ENCODE measurements at regions not wholly inside any gene's neighbourhood (a gene's known extent, or its start where the extent isn't known, plus 50 kb on each side); places are given as distances from the start of the nearest gene placed in this dataset.

DNA sequence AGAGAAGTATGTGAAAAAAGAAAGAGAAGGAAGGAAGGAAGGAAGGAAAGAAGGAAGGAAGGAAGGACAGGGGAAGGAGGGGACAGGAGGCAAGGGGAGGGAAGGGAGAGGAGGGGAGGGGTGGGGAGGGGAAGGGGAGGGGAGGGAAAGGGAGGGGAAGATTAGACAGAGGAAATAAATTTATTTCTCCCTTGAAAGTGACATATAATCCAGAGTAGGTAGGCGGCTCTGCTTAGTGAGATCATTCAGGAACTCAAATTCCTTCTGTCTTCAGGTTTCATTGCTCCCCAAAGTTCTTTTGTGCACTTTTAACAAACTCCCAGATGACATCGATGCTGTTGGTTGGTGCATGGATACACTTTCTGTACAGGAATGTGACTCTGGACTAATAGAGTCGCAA lies 594.7 kb upstream of the STEAP1 start:
- POLR2A ChIA-PET = no interaction called here
- intact Hi-C loops (cut with micrococcal nuclease) = no loop called here
- no peaks in the 10 kb centered on the region for H3K36me3 Mint-ChIP-seq (ENCODE audit: insufficient read depth, unreplicated experiment)
- H3K4me1 Mint-ChIP-seq (ENCODE audit: insufficient read depth, unreplicated experiment) = no peaks in the 10 kb centered on the region
- BruUV-seq (replicated peaks) = no TSS peak
- no peak overlapping the region for H3K4me3 Mint-ChIP-seq (ENCODE audit: unreplicated experiment)
- H3K27me3 Mint-ChIP-seq (ENCODE audit: insufficient read depth, unreplicated experiment) = peaks cover 19% of the 10 kb centered on the region
- no peak for DNase-seq (ENCODE audit: unreplicated experiment)
- H3K9me3 Mint-ChIP-seq (ENCODE audit: unreplicated experiment) = peaks cover 10% of the 10 kb centered on the region
- TF ChIP-seq, protein P1, sequence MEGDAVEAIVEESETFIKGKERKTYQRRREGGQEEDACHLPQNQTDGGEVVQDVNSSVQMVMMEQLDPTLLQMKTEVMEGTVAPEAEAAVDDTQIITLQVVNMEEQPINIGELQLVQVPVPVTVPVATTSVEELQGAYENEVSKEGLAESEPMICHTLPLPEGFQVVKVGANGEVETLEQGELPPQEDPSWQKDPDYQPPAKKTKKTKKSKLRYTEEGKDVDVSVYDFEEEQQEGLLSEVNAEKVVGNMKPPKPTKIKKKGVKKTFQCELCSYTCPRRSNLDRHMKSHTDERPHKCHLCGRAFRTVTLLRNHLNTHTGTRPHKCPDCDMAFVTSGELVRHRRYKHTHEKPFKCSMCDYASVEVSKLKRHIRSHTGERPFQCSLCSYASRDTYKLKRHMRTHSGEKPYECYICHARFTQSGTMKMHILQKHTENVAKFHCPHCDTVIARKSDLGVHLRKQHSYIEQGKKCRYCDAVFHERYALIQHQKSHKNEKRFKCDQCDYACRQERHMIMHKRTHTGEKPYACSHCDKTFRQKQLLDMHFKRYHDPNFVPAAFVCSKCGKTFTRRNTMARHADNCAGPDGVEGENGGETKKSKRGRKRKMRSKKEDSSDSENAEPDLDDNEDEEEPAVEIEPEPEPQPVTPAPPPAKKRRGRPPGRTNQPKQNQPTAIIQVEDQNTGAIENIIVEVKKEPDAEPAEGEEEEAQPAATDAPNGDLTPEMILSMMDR (IDR thresholded peaks at IDR 0.05; ENCODE audit: unreplicated experiment) = no peak
- CTCF ChIA-PET = no interaction called here
- H3K27ac Mint-ChIP-seq (ENCODE audit: low read depth, unreplicated experiment) = no peak overlapping the region

DNA sequence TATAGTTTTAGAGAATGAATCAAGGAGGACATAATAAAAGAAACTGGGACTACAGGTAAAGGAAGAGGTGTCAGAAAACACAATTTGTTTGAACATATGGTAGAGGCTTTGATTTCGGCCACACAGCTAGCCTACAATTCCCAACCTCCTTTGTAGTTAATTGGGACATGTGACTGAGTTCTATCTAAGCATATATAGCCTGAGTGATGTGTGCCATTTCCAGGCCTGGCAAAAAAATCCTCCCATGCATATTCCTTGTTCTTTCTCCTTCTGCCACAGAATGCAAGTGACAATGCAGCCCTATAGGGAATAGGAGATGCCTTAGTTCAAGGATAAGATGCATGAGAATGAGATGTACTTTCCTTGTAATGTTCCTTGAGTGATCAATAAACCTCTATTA lies 590.7 kb upstream of the STEAP1 start:
- ChIA-PET POLR2A (no interaction called here), CTCF (no interaction called here)
- TF ChIP-seq, protein P1 (IDR thresholded peaks at IDR 0.05; ENCODE audit: unreplicated experiment) = no peak
- H3K4me3 Mint-ChIP-seq (ENCODE audit: unreplicated experiment) = no peak overlapping the region
- H3K27me3 Mint-ChIP-seq (ENCODE audit: insufficient read depth, unreplicated experiment) = peaks cover 19% of the 10 kb centered on the region
- no peak overlapping the region for H3K27ac Mint-ChIP-seq (ENCODE audit: low read depth, unreplicated experiment)
- BruUV-seq (replicated peaks) = no TSS peak
- H3K4me1 Mint-ChIP-seq (ENCODE audit: insufficient read depth, unreplicated experiment) = no peaks in the 10 kb centered on the region
- peaks cover 10% of the 10 kb centered on the region for H3K9me3 Mint-ChIP-seq (ENCODE audit: unreplicated experiment)
- no peaks in the 10 kb centered on the region for H3K36me3 Mint-ChIP-seq (ENCODE audit: insufficient read depth, unreplicated experiment)
- intact Hi-C loops (cut with micrococcal nuclease) = no loop called here
- DNase-seq (ENCODE audit: unreplicated experiment) = no peak

DNA sequence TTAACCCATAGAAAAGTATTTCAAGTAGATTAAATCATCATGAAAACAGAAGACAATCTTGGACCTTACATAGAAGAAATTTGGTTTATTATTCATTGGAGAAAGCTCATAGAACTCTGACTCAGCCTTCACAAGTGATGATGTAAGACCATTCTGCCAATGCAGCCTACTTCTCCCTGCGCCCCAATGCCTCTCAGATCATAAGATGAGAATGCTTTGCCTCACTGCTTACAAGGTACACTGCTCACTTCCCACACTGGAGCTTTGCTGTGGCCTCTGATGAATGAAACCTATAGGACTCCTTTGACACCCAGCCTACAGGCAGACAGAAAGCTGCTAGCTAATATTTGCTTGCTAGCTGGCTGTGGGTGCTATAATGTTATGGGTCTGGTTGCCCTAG lies 569.4 kb upstream of the STEAP1 start:
- ChIA-PET POLR2A (no interaction called here), CTCF (interaction anchor here (0.6 kb wide), 1 partner anchor 69 kb away, joined by 3 read pairs; no protein-coding TSS in a partner anchor)
- Mint-ChIP-seq H3K4me3 (ENCODE audit: unreplicated experiment) (no peak overlapping the region), H3K9me3 (ENCODE audit: unreplicated experiment) (peaks cover 28% of the 10 kb centered on the region), H3K27ac (ENCODE audit: low read depth, unreplicated experiment) (no peak overlapping the region), H3K27me3 (ENCODE audit: insufficient read depth, unreplicated experiment) (no peaks in the 10 kb centered on the region), H3K36me3 (ENCODE audit: insufficient read depth, unreplicated experiment) (no peaks in the 10 kb centered on the region), H3K4me1 (ENCODE audit: insufficient read depth, unreplicated experiment) (no peaks in the 10 kb centered on the region)
- BruUV-seq (replicated peaks) = no TSS peak
- intact Hi-C loops (cut with micrococcal nuclease) = no loop called here
- TF ChIP-seq, protein P1 (IDR thresholded peaks at IDR 0.05; ENCODE audit: unreplicated experiment) = no peak
- DNase-seq (ENCODE audit: unreplicated experiment) = no peak

DNA sequence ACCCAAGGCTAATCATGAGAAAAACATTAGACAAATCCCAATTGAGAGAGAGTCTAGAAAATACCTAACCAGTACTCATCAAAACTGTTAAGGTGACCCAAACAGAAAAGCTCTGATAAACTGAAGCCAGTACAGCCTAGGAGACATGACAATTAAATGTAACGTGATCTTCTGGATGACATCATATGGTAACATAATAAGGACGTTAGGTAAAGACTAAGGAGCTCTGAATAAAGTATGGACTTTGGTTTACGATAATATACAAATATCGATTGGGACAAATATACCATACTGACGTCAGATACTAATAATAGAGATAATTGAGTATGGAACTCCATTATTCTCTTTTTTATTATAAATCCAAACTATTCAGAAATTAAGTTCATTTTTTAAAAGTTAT lies 561.1 kb upstream of the STEAP1 start:
- intact Hi-C loops (cut with micrococcal nuclease) = no loop called here
- Mint-ChIP-seq H3K4me1 (ENCODE audit: insufficient read depth, unreplicated experiment) (no peaks in the 10 kb centered on the region), H3K9me3 (ENCODE audit: unreplicated experiment) (peaks cover 9% of the 10 kb centered on the region), H3K27me3 (ENCODE audit: insufficient read depth, unreplicated experiment) (no peaks in the 10 kb centered on the region), H3K36me3 (ENCODE audit: insufficient read depth, unreplicated experiment) (no peaks in the 10 kb centered on the region), H3K27ac (ENCODE audit: low read depth, unreplicated experiment) (no peak overlapping the region), H3K4me3 (ENCODE audit: unreplicated experiment) (no peak overlapping the region)
- no peak for DNase-seq (ENCODE audit: unreplicated experiment)
- TF ChIP-seq, protein P1 (IDR thresholded peaks at IDR 0.05; ENCODE audit: unreplicated experiment) = no peak
- CTCF ChIA-PET = interaction anchor here (1.5 kb wide), 1 partner anchor 29 kb away, joined by 4 read pairs; no protein-coding TSS in a partner anchor
- no TSS peak for BruUV-seq (replicated peaks)
- POLR2A ChIA-PET = interaction anchor here (0.6 kb wide), 1 partner anchor 17 kb away, joined by 3 read pairs; no protein-coding TSS in a partner anchor
